Naive thymus-derived CD4-positive, alpha-beta T cell (primary cell): ENCODE measurements at regions not wholly inside any gene's neighbourhood (a gene's known extent, or its start where the extent isn't known, plus 50 kb on each side); places are given as distances from the start of the nearest gene placed in this dataset.
A peak's percentile ranks its signal among the peaks of the same experiment; 100 is the strongest.

Experiments used
- ATAC-seq: fragments of 150-1000 bp; cut with Tn5 transposase; 2 replicates; pipeline ENCODE4 v1.10.0; 2021; ENCODE audit warnings: mild to moderate bottlenecking, moderate library complexity
- CTCF ChIA-PET: fragments of 350-600 bp; sonication (Branson Sonifier 250); formaldehyde crosslinking; loops from one replicate; lab custom pipeline; 2021; ENCODE audit warnings: antibody characterized with exemption; lab: Charles Lee
- POLR2A ChIA-PET: fragments of 350-600 bp; sonication (Branson Sonifier 250); formaldehyde crosslinking; loops from one replicate; lab custom pipeline; 2021; ENCODE audit warnings: antibody characterized with exemption, inconsistent platforms; lab: Charles Lee
- DNase-seq, 9 donors: peaks; one replicate each; pipeline versions ENCODE4 v3.0.0 to v3.0.0-alpha.2; 2020 to 2022; ENCODE audit warnings: mixed read lengths in 1 of 9
- H3K27ac ChIP-seq: one replicate; pipeline ENCODE4 v1.7.0; 2013; ENCODE audit warnings: mild to moderate bottlenecking, low read depth, low read length, moderate library complexity
- H3K27me3 ChIP-seq, 2 donors: one replicate each; pipeline ENCODE4 v1.7.0; 2013; ENCODE audit warnings: low read length in 2 of 2, mild to moderate bottlenecking in 2 of 2, moderate library complexity in 2 of 2; ENCODE audit not compliant: control insufficient read depth in 2 of 2, insufficient read depth in 2 of 2
- H3K36me3 ChIP-seq, 3 experiments: 1 replicate in 2 of 3; 2 replicates in 1 of 3; pipeline ENCODE4 v1.7.0; 2013; ENCODE audit warnings: low read length in 3 of 3, mild to moderate bottlenecking in 3 of 3, moderate library complexity in 1 of 3; ENCODE audit not compliant: insufficient read depth in 3 of 3, control insufficient read depth in 2 of 3
- H3K4me1 ChIP-seq, 2 donors: one replicate each; pipeline ENCODE4 v1.7.0; 2013; ENCODE audit warnings: low read length in 2 of 2, mild to moderate bottlenecking in 2 of 2, moderate library complexity in 1 of 2; ENCODE audit not compliant: control insufficient read depth in 2 of 2, insufficient read depth in 2 of 2
- H3K4me3 ChIP-seq: 2 replicates; pipeline ENCODE4 v1.7.0; 2013; ENCODE audit warnings: mild to moderate bottlenecking, low read length
- H3K9me3 ChIP-seq, 3 experiments: 1 replicate in 2 of 3; 2 replicates in 1 of 3; pipeline ENCODE4 v1.7.0; 2013; ENCODE audit warnings: low read length in 3 of 3; ENCODE audit not compliant: control insufficient read depth in 2 of 3
- H3K27ac Mint-ChIP-seq, 9 donors: one replicate each; pipeline ENCODE4 v1.8.0; 2020 to 2022; ENCODE audit warnings: mixed read lengths in 9 of 9, mild to moderate bottlenecking in 8 of 9, moderate library complexity in 5 of 9, inconsistent platforms in 2 of 9
- H3K27me3 Mint-ChIP-seq, 5 donors: one replicate each; pipeline ENCODE4 v1.8.0; 2021 to 2022; ENCODE audit warnings: mixed read lengths in 5 of 5, mild to moderate bottlenecking in 1 of 5
- H3K36me3 Mint-ChIP-seq, 5 donors: one replicate each; pipeline ENCODE4 v1.8.0; 2020 to 2022; ENCODE audit warnings: mixed read lengths in 5 of 5, mild to moderate bottlenecking in 3 of 5, inconsistent platforms in 1 of 5
- H3K4me1 Mint-ChIP-seq, 7 donors: one replicate each; pipeline ENCODE4 v1.8.0; 2020 to 2022; ENCODE audit warnings: mixed read lengths in 7 of 7, mild to moderate bottlenecking in 3 of 7, inconsistent platforms in 1 of 7
- H3K4me3 Mint-ChIP-seq, 10 donors: one replicate each; pipeline ENCODE4 v1.8.0; 2020 to 2022; ENCODE audit warnings: mild to moderate bottlenecking in 10 of 10, mixed read lengths in 10 of 10, moderate library complexity in 6 of 10, inconsistent platforms in 2 of 10
- H3K9me3 Mint-ChIP-seq, 11 donors: one replicate each; pipeline ENCODE4 v1.8.0; 2020 to 2022; ENCODE audit warnings: mixed read lengths in 11 of 11, mild to moderate bottlenecking in 4 of 11, inconsistent platforms in 1 of 11, moderate library complexity in 1 of 11
- intact Hi-C, 2 donors: fragments of 100-400 bp; cut with micrococcal nuclease; formaldehyde crosslinking; loops; one replicate each; pipeline ENCODE4 v1.15.1; 2023

DNA sequence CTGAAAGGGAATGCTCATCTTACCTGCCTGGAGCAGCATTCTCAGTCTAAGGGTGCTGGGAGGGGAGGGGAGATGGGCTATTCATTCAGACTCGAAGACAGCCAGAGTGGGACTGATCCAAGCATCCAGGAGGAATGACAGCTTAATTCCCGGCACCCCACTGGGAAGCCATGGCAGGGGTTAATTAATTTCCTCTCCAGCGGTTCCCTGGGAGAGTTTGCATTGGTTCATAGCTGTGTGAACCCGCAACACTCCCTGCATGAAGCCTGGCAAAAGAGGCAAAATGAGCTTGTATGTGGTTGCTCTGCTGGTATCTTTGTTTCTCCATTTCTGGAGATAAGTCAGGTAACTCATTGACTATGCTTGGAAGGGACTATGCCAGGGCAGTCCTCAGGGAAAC, 401.0 kb upstream of the SLC24A2 start:
- Mint-ChIP-seq H3K36me3 (peaks cover 0 to 14% (median 0%) of the 10 kb centered on the region in 5 donors), H3K9me3 (peaks cover 0 to 21% (median 3%) of the 10 kb centered on the region in 11 donors), H3K4me3 (no peak overlapping the region), H3K27me3 (peaks cover 0 to 2% (median 0%) of the 10 kb centered on the region in 5 donors), H3K4me1 (peaks cover 0 to 10% (median 1%) of the 10 kb centered on the region in 7 donors), H3K27ac (no peak overlapping the region)
- ATAC-seq (no peak), DNase-seq (no peak)
- no peak overlapping the region for H3K4me3 ChIP-seq
- ChIA-PET CTCF (interaction anchor here (1.0 to 1.6 kb wide), 3 partner anchors 11 to 19 kb away, joined by 3 to 5 read pairs (median 3); no protein-coding TSS in a partner anchor), POLR2A (interaction anchor here (1.2 kb wide), 1 partner anchor 145 kb away, joined by 3 read pairs; no protein-coding TSS in a partner anchor)
- intact Hi-C loops: no loop called here
- no peaks in the 10 kb centered on the region for H3K4me1 ChIP-seq
- H3K36me3 ChIP-seq: no peaks in the 10 kb centered on the region
- H3K9me3 ChIP-seq: no peaks in the 10 kb centered on the region
- no peak overlapping the region for H3K27ac ChIP-seq
- no peaks in the 10 kb centered on the region for H3K27me3 ChIP-seq

DNA sequence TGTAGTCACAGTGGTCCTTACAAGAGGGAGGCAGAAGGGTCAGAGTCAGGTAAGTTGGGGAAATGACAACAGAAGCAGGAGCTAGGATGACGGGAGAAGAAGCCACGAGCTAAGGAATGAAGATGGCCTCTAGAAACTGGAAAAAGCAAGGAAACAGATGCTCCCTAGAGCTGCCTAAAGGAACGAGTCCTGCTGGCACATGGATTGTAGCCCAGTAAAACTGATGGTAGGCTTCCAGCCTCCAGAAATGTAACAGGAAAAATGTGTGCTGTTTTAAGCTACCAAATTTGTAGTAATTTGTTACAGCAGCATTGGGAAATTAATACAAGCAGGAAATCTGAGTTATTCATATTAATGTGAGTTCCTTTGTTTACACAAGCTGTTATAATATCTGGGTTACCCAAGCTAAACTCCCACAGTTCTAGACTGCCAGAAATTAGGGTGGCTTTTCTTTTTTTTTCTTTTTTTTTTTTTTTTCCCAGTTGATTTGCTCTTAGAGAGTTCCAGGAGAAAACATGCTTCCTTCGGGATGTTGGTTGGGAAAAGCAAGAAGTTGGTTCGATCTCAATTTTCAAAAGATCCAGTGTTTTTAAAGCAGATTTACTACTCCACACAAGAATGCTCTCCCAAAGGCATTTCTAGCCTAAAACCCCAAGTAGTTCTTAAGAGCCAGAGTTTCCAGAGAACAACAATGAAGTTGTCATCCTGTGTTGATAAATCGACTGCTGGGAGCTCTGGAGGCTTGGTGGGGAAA, 400.0 kb upstream of the SLC24A2 start:
- peaks cover 0 to 2% (median 0%) of the 10 kb centered on the region in 5 donors for H3K27me3 Mint-ChIP-seq
- H3K4me3 Mint-ChIP-seq: no peak overlapping the region
- no peaks in the 10 kb centered on the region for H3K4me1 ChIP-seq
- no peak for DNase-seq
- peaks cover 0 to 10% (median 1%) of the 10 kb centered on the region in 7 donors for H3K4me1 Mint-ChIP-seq
- no peak overlapping the region for H3K4me3 ChIP-seq
- no peaks in the 10 kb centered on the region for H3K9me3 ChIP-seq
- H3K36me3 Mint-ChIP-seq: peaks cover 0 to 12% (median 0%) of the 10 kb centered on the region in 5 donors
- H3K36me3 ChIP-seq: no peaks in the 10 kb centered on the region
- H3K27ac ChIP-seq: no peak overlapping the region
- ChIA-PET CTCF (interaction anchor here (1.6 kb wide), 1 partner anchor 12 kb away, joined by 3 read pairs; no protein-coding TSS in a partner anchor), POLR2A (interaction anchor here (1.2 kb wide), 1 partner anchor 146 kb away, joined by 3 read pairs; no protein-coding TSS in a partner anchor)
- H3K27me3 ChIP-seq: no peaks in the 10 kb centered on the region
- no peak overlapping the region for H3K27ac Mint-ChIP-seq
- peaks cover 0 to 21% (median 1%) of the 10 kb centered on the region in 11 donors for H3K9me3 Mint-ChIP-seq
- ATAC-seq: no peak
- intact Hi-C loops: no loop called here

DNA sequence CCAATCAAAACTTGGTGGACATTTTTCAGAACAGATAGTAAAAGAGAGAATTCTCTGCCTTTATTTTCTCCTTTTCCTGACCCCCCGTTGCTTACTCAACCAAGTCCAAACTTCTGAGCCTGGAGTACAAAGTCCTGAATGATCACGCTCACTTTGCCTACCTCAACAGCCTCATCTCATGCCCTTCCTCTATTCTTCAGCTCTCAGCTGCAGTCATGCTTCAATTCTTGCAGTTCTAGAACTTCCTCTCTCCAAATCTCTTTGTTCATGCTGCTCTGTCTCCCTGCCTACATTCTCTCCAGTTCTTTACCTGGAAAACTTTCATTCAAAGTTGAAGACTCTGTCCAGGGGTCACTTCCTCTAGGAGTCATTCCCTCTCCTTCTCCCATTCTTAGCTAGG, 398.5 kb upstream of the SLC24A2 start:
- Histone ChIP-seq H3K27ac (no peak overlapping the region), H3K4me1 (no peaks in the 10 kb centered on the region), H3K4me3 (no peak overlapping the region), H3K9me3 (no peaks in the 10 kb centered on the region), H3K36me3 (no peaks in the 10 kb centered on the region), H3K27me3 (no peaks in the 10 kb centered on the region)
- ChIA-PET POLR2A (interaction anchor here (0.5 kb wide), 1 partner anchor 114 kb away, joined by 3 read pairs; no protein-coding TSS in a partner anchor), CTCF (no interaction called here)
- Mint-ChIP-seq H3K4me3 (no peak overlapping the region), H3K27ac (no peak overlapping the region), H3K36me3 (peaks cover 0 to 20% (median 4%) of the 10 kb centered on the region in 5 donors), H3K9me3 (peaks cover 0 to 28% (median 4%) of the 10 kb centered on the region in 11 donors), H3K4me1 (peaks cover 0 to 10% (median 3%) of the 10 kb centered on the region in 7 donors), H3K27me3 (peaks cover 0 to 2% (median 0%) of the 10 kb centered on the region in 5 donors)
- no peak for DNase-seq
- intact Hi-C loops: no loop called here
- no peak for ATAC-seq

DNA sequence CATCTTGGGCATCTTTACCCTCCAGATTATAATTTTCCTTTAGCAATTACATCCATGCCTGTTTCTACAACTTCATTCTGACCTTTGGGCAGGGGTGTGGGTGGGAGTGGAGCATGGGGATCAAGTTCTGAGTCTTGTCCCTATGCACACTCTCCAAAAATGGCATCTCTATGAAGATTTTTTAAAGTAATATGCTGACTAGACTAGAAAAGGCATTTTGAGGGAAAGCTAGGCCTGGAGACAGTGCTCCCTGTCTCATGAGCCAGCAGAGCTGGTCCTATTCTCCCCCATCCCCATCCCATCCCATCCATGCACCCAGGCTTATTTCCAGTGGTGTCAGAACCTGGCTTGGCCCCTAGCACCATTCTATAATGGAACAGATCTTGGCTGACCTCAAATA, 398.0 kb upstream of the SLC24A2 start:
- no peak overlapping the region for H3K27ac ChIP-seq

DNA sequence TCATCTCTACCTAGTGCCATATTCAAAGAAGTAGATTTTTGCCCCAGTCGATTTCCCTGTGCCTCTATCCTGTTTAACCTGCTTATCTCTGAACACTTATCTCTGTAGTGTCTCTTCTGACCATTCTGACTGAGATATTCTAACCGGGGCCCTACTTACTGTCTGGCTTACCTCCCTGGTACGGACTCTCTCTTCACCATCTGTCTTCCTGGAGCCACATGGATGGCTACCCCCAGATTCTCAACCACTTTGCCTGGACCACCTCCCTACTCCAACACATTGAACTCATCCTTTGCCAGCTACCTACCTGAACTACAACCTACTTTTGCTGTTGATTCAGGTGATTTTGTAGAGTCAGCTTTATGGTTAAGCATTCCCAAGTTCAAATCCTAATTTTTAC, 397.4 kb upstream of the SLC24A2 start:
- no peak overlapping the region for H3K4me3 ChIP-seq
- H3K4me3 Mint-ChIP-seq: no peak overlapping the region
- H3K36me3 ChIP-seq: no peaks in the 10 kb centered on the region
- ATAC-seq (no peak), DNase-seq (no peak)
- H3K27me3 Mint-ChIP-seq: peaks cover 0 to 2% (median 0%) of the 10 kb centered on the region in 5 donors
- no peak overlapping the region for H3K27ac ChIP-seq
- CTCF ChIA-PET: no interaction called here
- intact Hi-C loops: no loop called here
- H3K4me1 ChIP-seq: no peaks in the 10 kb centered on the region
- peaks cover 3 to 12% (median 8%) of the 10 kb centered on the region in 7 donors for H3K4me1 Mint-ChIP-seq
- H3K36me3 Mint-ChIP-seq: peaks cover 0 to 20% (median 4%) of the 10 kb centered on the region in 5 donors
- H3K27ac Mint-ChIP-seq: peak overlapping the region in 1 of 9 donors; percentile 71
- peaks cover 0 to 27% (median 4%) of the 10 kb centered on the region in 11 donors for H3K9me3 Mint-ChIP-seq
- H3K27me3 ChIP-seq: no peaks in the 10 kb centered on the region
- no peaks in the 10 kb centered on the region for H3K9me3 ChIP-seq
- POLR2A ChIA-PET: no interaction called here

More for the DNA sequence above, 398.0 kb upstream of the SLC24A2 start:
- Mint-ChIP-seq H3K36me3 (peaks cover 0 to 18% (median 4%) of the 10 kb centered on the region in 5 donors), H3K9me3 (peaks cover 0 to 28% (median 4%) of the 10 kb centered on the region in 11 donors), H3K4me1 (peaks cover 2 to 7% (median 3%) of the 10 kb centered on the region in 7 donors), H3K27ac (no peak overlapping the region), H3K27me3 (peaks cover 0 to 2% (median 0%) of the 10 kb centered on the region in 5 donors), H3K4me3 (no peak overlapping the region)
- ChIA-PET CTCF (no interaction called here), POLR2A (no interaction called here)
- Histone ChIP-seq H3K9me3 (no peaks in the 10 kb centered on the region), H3K4me3 (no peak overlapping the region), H3K36me3 (no peaks in the 10 kb centered on the region), H3K27me3 (no peaks in the 10 kb centered on the region), H3K4me1 (no peaks in the 10 kb centered on the region)
- no peak for ATAC-seq
- intact Hi-C loops: no loop called here
- no peak for DNase-seq

DNA sequence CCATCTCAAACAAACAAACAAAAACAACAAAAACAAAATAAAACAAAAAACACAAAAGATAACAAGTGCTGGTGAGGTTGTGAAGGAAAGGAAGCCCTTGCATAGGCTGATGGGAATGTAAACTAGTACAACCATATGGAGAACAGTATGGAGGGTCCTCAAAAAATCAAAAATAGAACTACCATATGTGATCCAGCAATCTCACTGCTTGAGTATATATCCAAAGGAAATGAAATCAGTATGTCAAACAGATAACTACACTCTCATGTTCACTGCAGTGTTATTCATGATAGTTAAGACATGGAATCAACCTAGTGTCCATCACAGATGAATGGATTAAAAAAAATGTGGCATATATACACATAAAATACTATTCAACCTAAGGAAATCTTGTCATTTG, 395.7 kb upstream of the SLC24A2 start:
- Mint-ChIP-seq H3K4me3 (no peak overlapping the region), H3K9me3 (peaks cover 0 to 27% (median 4%) of the 10 kb centered on the region in 11 donors), H3K27me3 (peaks cover 0 to 2% (median 0%) of the 10 kb centered on the region in 5 donors), H3K36me3 (peaks cover 0 to 21% (median 4%) of the 10 kb centered on the region in 5 donors), H3K27ac (no peak overlapping the region), H3K4me1 (peaks cover 3 to 13% (median 10%) of the 10 kb centered on the region in 7 donors)
- Histone ChIP-seq H3K9me3 (no peaks in the 10 kb centered on the region), H3K27ac (no peak overlapping the region), H3K4me1 (no peaks in the 10 kb centered on the region), H3K27me3 (no peaks in the 10 kb centered on the region), H3K4me3 (no peak overlapping the region), H3K36me3 (no peaks in the 10 kb centered on the region)
- DNase-seq (no peak), ATAC-seq (no peak)
- ChIA-PET CTCF (no interaction called here), POLR2A (no interaction called here)
- intact Hi-C loops: no loop called here
